Heart left ventricle (tissue), 16 donors: ENCODE measurements at regions not wholly inside any gene's neighbourhood (a gene's known extent, or its start where the extent isn't known, plus 50 kb on each side); places are given as distances from the start of the nearest gene placed in this dataset.

Source experiments
- ATAC-seq, 4 donors: fragments of 200-7000 bp; cut with Tn5 transposase; one replicate each; pipeline ENCODE4 v1.9.1; 2020 to 2022; ENCODE audit warnings: moderate library complexity in 4 of 4, mild to moderate bottlenecking in 3 of 4, moderate number of reproducible peaks in 1 of 4
- DNase-seq, 5 donors: peaks; one replicate each; pipeline ENCODE4 v3.0.0-alpha.2; 2020
- H3K27ac ChIP-seq, 12 donors: fragments of 200-600 bp; sonication (generic) in 4 of 12; one replicate each; pipeline versions ENCODE4 v1.5.0 to v1.8.0; 2016 to 2022; ENCODE audit warnings: mild to moderate bottlenecking in 2 of 12
- H3K27me3 ChIP-seq, 9 donors: fragments of 200-600 bp; sonication (generic) in 2 of 9; one replicate each; pipeline versions ENCODE4 v1.5.1 to v1.8.0; 2016 to 2022; ENCODE audit warnings: mild to moderate bottlenecking in 3 of 9
- H3K36me3 ChIP-seq, 9 donors: fragments of 200-600 bp; sonication (generic) in 2 of 9; one replicate each; pipeline versions ENCODE4 v1.5.0 to v1.8.0; 2018 to 2022; ENCODE audit warnings: mild to moderate bottlenecking in 2 of 9
- H3K4me1 ChIP-seq, 12 donors: fragments of 200-600 bp; sonication (generic) in 4 of 12; one replicate each; pipeline versions ENCODE4 v1.5.0 to v1.8.0; 2016 to 2022; ENCODE audit warnings: mild to moderate bottlenecking in 3 of 12
- H3K4me3 ChIP-seq, 12 donors: fragments of 200-600 bp; sonication (generic) in 4 of 12; one replicate each; pipeline versions ENCODE4 v1.5.0 to v1.8.0; 2017 to 2022; ENCODE audit warnings: mild to moderate bottlenecking in 9 of 12, moderate library complexity in 4 of 12
- H3K9me3 ChIP-seq, 12 donors: fragments of 200-600 bp; sonication (generic) in 4 of 12; one replicate each; pipeline versions ENCODE4 v1.5.0 to v1.8.0; 2016 to 2022; ENCODE audit warnings: mild to moderate bottlenecking in 1 of 12
- POLR2A ChIP-seq, 2 donors: fragments of 450-650 bp; IDR thresholded peaks; one replicate each; pipeline ENCODE4 v1.6.1; 2017; ENCODE audit warnings: antibody characterized with exemption in 2 of 2, mild to moderate bottlenecking in 2 of 2, moderate library complexity in 2 of 2
- WGBS, 4 donors: extraction: QIAGEN DNeasy Blood & Tissue Kit in 2 of 4; methylation state at CpG; one replicate each; pipeline versions ENCODE4 v1.1.5 to v1.1.7; 2013 to 2018; 5-methylcytosine and 5-hydroxymethylcytosine counted together
- intact Hi-C, 10 donors: fragments of 100-400 bp; cut with DNase I; formaldehyde crosslinking; loops; one replicate each; pipeline versions ENCODE4 v1.11.1 to v1.14.2; 2022
- TF ChIP-seq, protein P1 (sequence below), 12 donors: fragments of 200-600 bp; sonication (generic) in 4 of 12; IDR thresholded peaks; one replicate each; pipeline versions ENCODE4 v1.5.0 to v1.8.0; 2018 to 2022; ENCODE audit warnings: antibody characterized with exemption in 12 of 12, mild to moderate bottlenecking in 5 of 12
- donor health status: ischemic (EF 13 %, LVEDD 7.1; RV severe dilation, severe dysfunction).
- donor health status: healthy with polysubstance abuse.
- donor health status: DM: no; HTN: yes; CAD: no.
- donor health status: DM: no; HTN: no; CAD: no.
- donor health status: ischemic (EF 25% LVEDD 6.9; RV normal size, moderate dysfunction).
- donor health status: ischemic (EF 25% LVEDD 5.7; RV mildly dilated, moderate dysfunction).
- donor health status: healthy.
- donor health status: DM: yes; HTN: yes; CAD: no.
- donor health status: ischemic (EF 35%, LVEDD 5.7; RV mildly dilated, moderate dysfunction).
- donor health status: nonischemic (EF 11% LVEDD 7.7; RV severe dilation, severe dysfunction).
- donor health status: DM: yes; HTN: yes; CAD: no.
- donor health status: PGD.
- donor health status: ischemic (EF 29% LVEDD 5.4; RV normal size, mild dysfunction).
- donor health status: nonischemic (EF 23%, LVEDD 6.1; RV moderate dilation, normal function).

DNA sequence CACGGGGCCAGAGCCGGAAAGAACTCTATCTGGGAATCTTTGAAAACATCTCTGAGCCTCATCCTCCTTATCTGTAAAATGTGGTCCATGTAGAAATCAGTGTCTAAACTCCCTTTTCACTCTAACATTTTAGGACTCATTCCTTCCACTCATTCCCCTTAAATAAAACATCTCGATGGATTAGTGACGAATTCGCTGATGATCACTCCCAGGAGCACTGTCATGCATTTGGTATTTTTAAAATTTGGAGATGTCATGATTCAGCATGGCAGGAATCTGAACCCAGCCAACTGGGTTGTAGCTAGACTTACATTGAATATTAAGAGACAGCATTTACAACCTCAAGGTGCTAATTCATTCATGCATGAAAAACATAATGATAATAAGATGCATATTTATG is 88.1 kb downstream of the SPANXN3 start:
- WGBS, 4 donors: 71 to 79% (median 72%) methylated on average over 5 of the region's 5 CpGs
- Histone ChIP-seq H3K4me1 (no peaks in the 10 kb centered on the region), H3K36me3 (no peaks in the 10 kb centered on the region), H3K4me3 (no peak overlapping the region), H3K27ac (no peak overlapping the region), H3K9me3 (no peaks in the 10 kb centered on the region), H3K27me3 (no peaks in the 10 kb centered on the region)
- intact Hi-C loops: no loop called here
- no peak for ATAC-seq
- no peak for TF ChIP-seq POLR2A (IDR thresholded peaks at IDR 0.05)
- no peak for DNase-seq

DNA sequence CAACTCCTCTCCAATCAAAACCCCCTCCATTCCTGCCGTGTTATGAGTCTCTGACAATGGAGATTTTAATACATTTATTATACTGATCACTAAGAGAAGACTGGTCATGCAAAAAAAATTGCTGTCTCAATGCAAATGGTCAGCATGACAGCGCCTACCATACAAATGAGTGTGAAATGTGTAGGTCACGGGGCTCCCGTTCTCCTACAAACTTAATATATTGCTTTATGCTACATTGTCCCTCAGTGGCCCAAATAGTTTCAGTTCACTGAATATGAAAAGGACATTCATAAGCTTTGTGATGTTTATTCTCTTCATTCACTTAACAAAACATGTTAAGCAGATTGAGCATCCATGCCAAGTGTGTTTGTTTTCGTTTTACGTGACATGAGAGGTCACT is 116.1 kb downstream of the SPANXN3 start:
- 77 to 87% (median 80%) methylated on average over 6 of the region's 6 CpGs for WGBS, 4 donors
- Histone ChIP-seq H3K36me3 (no peaks in the 10 kb centered on the region), H3K27ac (no peak overlapping the region), H3K27me3 (no peaks in the 10 kb centered on the region), H3K4me3 (no peak overlapping the region), H3K9me3 (no peaks in the 10 kb centered on the region), H3K4me1 (no peaks in the 10 kb centered on the region)
- DNase-seq (no peak), ATAC-seq (no peak)
- no peak for TF ChIP-seq POLR2A (IDR thresholded peaks at IDR 0.05)
- TF ChIP-seq, protein P1, sequence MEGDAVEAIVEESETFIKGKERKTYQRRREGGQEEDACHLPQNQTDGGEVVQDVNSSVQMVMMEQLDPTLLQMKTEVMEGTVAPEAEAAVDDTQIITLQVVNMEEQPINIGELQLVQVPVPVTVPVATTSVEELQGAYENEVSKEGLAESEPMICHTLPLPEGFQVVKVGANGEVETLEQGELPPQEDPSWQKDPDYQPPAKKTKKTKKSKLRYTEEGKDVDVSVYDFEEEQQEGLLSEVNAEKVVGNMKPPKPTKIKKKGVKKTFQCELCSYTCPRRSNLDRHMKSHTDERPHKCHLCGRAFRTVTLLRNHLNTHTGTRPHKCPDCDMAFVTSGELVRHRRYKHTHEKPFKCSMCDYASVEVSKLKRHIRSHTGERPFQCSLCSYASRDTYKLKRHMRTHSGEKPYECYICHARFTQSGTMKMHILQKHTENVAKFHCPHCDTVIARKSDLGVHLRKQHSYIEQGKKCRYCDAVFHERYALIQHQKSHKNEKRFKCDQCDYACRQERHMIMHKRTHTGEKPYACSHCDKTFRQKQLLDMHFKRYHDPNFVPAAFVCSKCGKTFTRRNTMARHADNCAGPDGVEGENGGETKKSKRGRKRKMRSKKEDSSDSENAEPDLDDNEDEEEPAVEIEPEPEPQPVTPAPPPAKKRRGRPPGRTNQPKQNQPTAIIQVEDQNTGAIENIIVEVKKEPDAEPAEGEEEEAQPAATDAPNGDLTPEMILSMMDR (IDR thresholded peaks at IDR 0.05): no peak
- intact Hi-C loops: no loop called here

DNA sequence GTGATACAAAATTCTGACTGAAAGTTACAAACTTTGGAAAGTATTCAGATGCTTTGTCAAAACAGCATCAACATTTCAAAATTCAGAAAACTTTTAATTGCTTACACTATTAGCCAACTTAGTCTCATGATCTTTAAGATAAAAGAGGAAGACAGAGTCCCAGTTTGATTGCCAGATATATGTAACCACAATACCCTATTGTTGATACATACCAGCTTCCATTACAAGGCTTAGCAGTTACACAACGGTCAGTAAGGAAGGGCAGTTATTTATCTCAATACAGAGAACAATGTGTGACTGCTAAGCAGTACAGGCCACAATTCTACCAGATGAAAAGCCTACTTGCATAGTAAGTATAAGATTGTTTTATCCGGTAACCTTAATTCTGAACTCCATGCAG is 138.4 kb downstream of the SPANXN3 start:
- DNase-seq (no peak), ATAC-seq (no peak)
- no peaks in the 10 kb centered on the region for H3K36me3 ChIP-seq
- no peak overlapping the region for H3K4me3 ChIP-seq
- TF ChIP-seq, protein P1 (IDR thresholded peaks at IDR 0.05): no peak
- no peak for TF ChIP-seq POLR2A (IDR thresholded peaks at IDR 0.05)
- WGBS, 4 donors: 60 to 75% (median 71%) methylated on average over 2 of the region's 2 CpGs
- intact Hi-C loops: no loop called here
- no peaks in the 10 kb centered on the region for H3K4me1 ChIP-seq
- H3K27me3 ChIP-seq: no peaks in the 10 kb centered on the region
- H3K9me3 ChIP-seq: peaks cover 0 to 24% (median 0%) of the 10 kb centered on the region in 12 donors
- no peak overlapping the region for H3K27ac ChIP-seq

GRCh38 chrX:143363419-143363818 is 153.9 kb downstream of the SPANXN3 start:
- WGBS, 4 donors: 56 to 71% (median 61%) methylated on average over 3 of the region's 3 CpGs
- Histone ChIP-seq H3K27me3 (no peaks in the 10 kb centered on the region), H3K27ac (no peak overlapping the region), H3K4me1 (no peaks in the 10 kb centered on the region), H3K4me3 (no peak overlapping the region), H3K9me3 (no peaks in the 10 kb centered on the region), H3K36me3 (no peaks in the 10 kb centered on the region)
- ATAC-seq: no peak
- TF ChIP-seq, protein P1 (IDR thresholded peaks at IDR 0.05): no peak
- TF ChIP-seq POLR2A (IDR thresholded peaks at IDR 0.05): no peak
- no peak for DNase-seq
- intact Hi-C loops: no loop called here

- Histone ChIP-seq H3K9me3 (no peaks in the 10 kb centered on the region), H3K4me1 (no peaks in the 10 kb centered on the region), H3K27me3 (no peaks in the 10 kb centered on the region), H3K36me3 (no peaks in the 10 kb centered on the region), H3K4me3 (no peak overlapping the region), H3K27ac (no peak overlapping the region)
- TF ChIP-seq POLR2A (IDR thresholded peaks at IDR 0.05): no peak
- TF ChIP-seq, protein P1 (IDR thresholded peaks at IDR 0.05): no peak
- 68 to 85% (median 84%) methylated on average over 1 of the region's 1 CpG for WGBS, 4 donors
- no peak for DNase-seq
- intact Hi-C loops: no loop called here
- no peak for ATAC-seq
These were observed 177.1 kb downstream of the SPANXN3 start for GRCh38 chrX:143340190-143340589.
